H9 (cell line): ENCODE measurements at regions not wholly inside any gene's neighbourhood (a gene's known extent, or its start where the extent isn't known, plus 50 kb on each side); places are given as distances from the start of the nearest gene placed in this dataset.

Source experiments
- DNase-seq: peaks from one replicate; pipeline ENCODE4 v3.0.0-alpha.2; 2017
- H2AFZ ChIP-seq: one replicate; pipeline ENCODE4 v1.6.1; 2013; ENCODE audit warnings: mild to moderate bottlenecking, low read length, control low read depth, moderate library complexity
- H2AK5ac ChIP-seq: 2 replicates; pipeline ENCODE4 v1.6.1; 2013; ENCODE audit warnings: low read length, control low read depth, mixed read lengths; ENCODE audit not compliant: insufficient read length
- H2BK120ac ChIP-seq: one replicate; pipeline ENCODE4 v1.6.1; 2013; ENCODE audit warnings: low read depth, mild to moderate bottlenecking, low read length, control low read depth, inconsistent platforms; ENCODE audit not compliant: poor library complexity, severe bottlenecking
- H2BK12ac ChIP-seq: 2 replicates; pipeline ENCODE4 v1.6.1; 2013; ENCODE audit warnings: low read length, control low read depth, mixed read lengths, low read depth; ENCODE audit not compliant: insufficient read length
- H2BK15ac ChIP-seq: 2 replicates; pipeline ENCODE4 v1.6.1; 2013; ENCODE audit warnings: low read depth, low read length, control low read depth
- H2BK20ac ChIP-seq: one replicate; pipeline ENCODE4 v1.6.1; 2013; ENCODE audit warnings: low read depth, mild to moderate bottlenecking, low read length, control low read depth, inconsistent platforms; ENCODE audit not compliant: poor library complexity, severe bottlenecking
- H2BK5ac ChIP-seq: 2 replicates; pipeline ENCODE4 v1.6.1; 2013; ENCODE audit warnings: low read length, control low read depth, mixed read lengths; ENCODE audit not compliant: insufficient read length
- H3K14ac ChIP-seq: 2 replicates; pipeline ENCODE4 v1.6.1; 2013; ENCODE audit warnings: low read length, control low read depth; ENCODE audit not compliant: insufficient read depth
- H3K18ac ChIP-seq: 2 replicates; pipeline ENCODE4 v1.6.1; 2013; ENCODE audit warnings: low read depth, mild to moderate bottlenecking, mixed read lengths, low read length, control low read depth; ENCODE audit not compliant: insufficient read length
- H3K23ac ChIP-seq: 2 replicates; pipeline ENCODE4 v1.6.1; 2013; ENCODE audit warnings: low read length, control low read depth, mixed read lengths, low read depth; ENCODE audit not compliant: insufficient read length
- H3K23me2 ChIP-seq: 2 replicates; pipeline ENCODE4 v1.6.1; 2013; ENCODE audit warnings: low read depth, mild to moderate bottlenecking, mixed read lengths, low read length, control low read depth; ENCODE audit not compliant: insufficient read length, poor library complexity, severe bottlenecking
- H3K27ac ChIP-seq: 2 replicates; pipeline ENCODE4 v1.5.1; 2013; ENCODE audit warnings: low read length, control low read depth, mixed read lengths, low read depth; ENCODE audit not compliant: insufficient read length
- H3K27me3 ChIP-seq: 2 replicates; pipeline ENCODE4 v1.6.1; 2013; ENCODE audit warnings: low read length, control low read depth, inconsistent platforms; ENCODE audit not compliant: insufficient read depth
- H3K4ac ChIP-seq: 2 replicates; pipeline ENCODE4 v1.6.1; 2013; ENCODE audit warnings: low read depth, mild to moderate bottlenecking, control low read depth, inconsistent platforms, low read length, moderate library complexity
- H3K4me1 ChIP-seq: 2 replicates; pipeline ENCODE4 v1.6.1; 2013; ENCODE audit warnings: low read length, control low read depth, inconsistent platforms; ENCODE audit not compliant: insufficient read depth
- H3K4me2 ChIP-seq: 2 replicates; pipeline ENCODE4 v1.6.1; 2013; ENCODE audit warnings: low read length, control low read depth, mixed read lengths; ENCODE audit not compliant: insufficient read length, insufficient read depth
- H3K56ac ChIP-seq: 2 replicates; pipeline ENCODE4 v1.6.1; 2013; ENCODE audit warnings: low read depth, mild to moderate bottlenecking, mixed read lengths, low read length, control low read depth; ENCODE audit not compliant: insufficient read length
- H3K79me1 ChIP-seq: 2 replicates; pipeline ENCODE4 v1.6.1; 2013; ENCODE audit warnings: low read depth, mild to moderate bottlenecking, moderate library complexity, low read length, control low read depth, inconsistent platforms; ENCODE audit not compliant: insufficient read depth, poor library complexity, severe bottlenecking
- H3K79me2 ChIP-seq: 2 replicates; pipeline ENCODE4 v1.6.1; 2013; ENCODE audit warnings: low read length, control low read depth, inconsistent platforms; ENCODE audit not compliant: insufficient read depth
- H3K9ac ChIP-seq: 2 replicates; pipeline ENCODE4 v1.6.1; 2013; ENCODE audit warnings: low read length, control low read depth, mixed read lengths; ENCODE audit not compliant: insufficient read length; ENCODE audit errors: extremely low read depth
- H3K9me3 ChIP-seq: one replicate; pipeline ENCODE4 v1.6.1; 2013; ENCODE audit warnings: low read depth, low read length, inconsistent platforms; ENCODE audit not compliant: control insufficient read depth
- H3T11ph ChIP-seq: one replicate; pipeline ENCODE4 v1.6.1; 2013; ENCODE audit warnings: mild to moderate bottlenecking, low read length, control low read depth, inconsistent platforms
- H4K20me1 ChIP-seq: one replicate; pipeline ENCODE4 v1.6.1; 2013; ENCODE audit not compliant: control insufficient read depth, insufficient read length, insufficient read depth
- H4K5ac ChIP-seq: 2 replicates; pipeline ENCODE4 v1.6.1; 2013; ENCODE audit warnings: low read depth, mild to moderate bottlenecking, mixed read lengths, low read length, control low read depth; ENCODE audit not compliant: insufficient read length
- H4K8ac ChIP-seq: replicated peaks from 2 replicates; pipeline ENCODE4 v1.6.1; 2013; ENCODE audit warnings: low read length, control low read depth, mixed read lengths, low read depth; ENCODE audit not compliant: insufficient read length
- H4K91ac ChIP-seq: 2 replicates; pipeline ENCODE4 v1.6.1; 2013; ENCODE audit warnings: low read depth, mild to moderate bottlenecking, moderate library complexity, mixed read lengths, low read length, control low read depth; ENCODE audit not compliant: insufficient read length
- H3K27ac Mint-ChIP-seq, 3 experiments: 2 replicates in 2 of 3; 3 replicates in 1 of 3; pipeline ENCODE4 v1.8.0; 2020 to 2021; ENCODE audit warnings: mixed read lengths in 3 of 3, mild to moderate bottlenecking in 1 of 3, moderate library complexity in 1 of 3
- H3K27me3 Mint-ChIP-seq: 2 replicates; pipeline ENCODE4 v1.8.0; 2021; ENCODE audit warnings: low read depth, mild to moderate bottlenecking, moderate library complexity, mixed read lengths
- H3K36me3 Mint-ChIP-seq, 3 experiments: 2 replicates in 2 of 3; 3 replicates in 1 of 3; pipeline ENCODE4 v1.8.0; 2020 to 2021; ENCODE audit warnings: low read depth in 3 of 3, mixed read lengths in 3 of 3; ENCODE audit not compliant: insufficient read depth in 1 of 3
- H3K4me1 Mint-ChIP-seq, 2 experiments: 2 replicates each; pipeline ENCODE4 v1.8.0; 2020; ENCODE audit warnings: mixed read lengths in 2 of 2
- H3K4me3 Mint-ChIP-seq, 2 experiments: 2 replicates in 1 of 2; 3 replicates in 1 of 2; pipeline ENCODE4 v1.8.0; 2020 to 2021; ENCODE audit warnings: mild to moderate bottlenecking in 2 of 2, mixed read lengths in 2 of 2, moderate library complexity in 1 of 2
- H3K9me3 Mint-ChIP-seq, 2 experiments: 2 replicates in 1 of 2; 3 replicates in 1 of 2; pipeline ENCODE4 v1.8.0; 2020; ENCODE audit warnings: mild to moderate bottlenecking in 2 of 2, mixed read lengths in 2 of 2, moderate library complexity in 1 of 2
- CTCF ChIP-seq: fragments of 200-600 bp; sonication (generic); conservative IDR thresholded peaks from 3 replicates; pipeline ENCODE4 v1.8.0; 2021; ENCODE audit warnings: antibody characterized with exemption, mild to moderate bottlenecking
- WGBS: extraction: QIAGEN DNeasy Blood & Tissue Kit; methylation state at CpG from one replicate; pipeline ENCODE4 v1.1.7; 2013; ENCODE audit warnings: missing lambda C conversion rate, low lambda C conversion rate, mixed read lengths; ENCODE audit not compliant: insufficient read length; ENCODE audit errors: extremely low coverage; 5-methylcytosine and 5-hydroxymethylcytosine counted together

GRCh38 chr3:3553236-3553635 is 246.0 kb upstream of the LRRN1 start:
- Histone ChIP-seq H3K27me3 (no peaks in the 10 kb centered on the region), H2AK5ac (no peak overlapping the region), H3K79me2 (no peaks in the 10 kb centered on the region), H2AFZ (no peak overlapping the region), H3K79me1 (no peaks in the 10 kb centered on the region), H3K56ac (no peak overlapping the region), H4K91ac (no peak overlapping the region), H2BK20ac (no peak overlapping the region), H4K20me1 (no peaks in the 10 kb centered on the region), H3K23ac (no peak overlapping the region), H3K18ac (no peak overlapping the region), H2BK12ac (no peak overlapping the region), H4K5ac (no peak overlapping the region), H2BK5ac (no peak overlapping the region), H2BK120ac (no peak overlapping the region), H3K27ac (no peak overlapping the region), H3K4ac (no peak overlapping the region), H4K8ac (no peak overlapping the region), H3K4me1 (no peaks in the 10 kb centered on the region), H3K9ac (no peak overlapping the region), H3T11ph (no peak overlapping the region), H3K23me2 (no peaks in the 10 kb centered on the region), H2BK15ac (no peak overlapping the region), H3K14ac (no peak overlapping the region), H3K4me2 (no peak overlapping the region), H3K9me3 (no peaks in the 10 kb centered on the region)
- Mint-ChIP-seq H3K9me3 (peaks cover 4 to 6% of the 10 kb centered on the region in 2 experiments; a peak in 3 of 5 replicates), H3K27ac (no peak overlapping the region), H3K4me1 (no peaks in the 10 kb centered on the region), H3K4me3 (no peak overlapping the region), H3K36me3 (peaks cover 0 to 5% (median 0%) of the 10 kb centered on the region in 3 experiments; a peak in 1 of 7 replicates), H3K27me3 (peaks cover 6% of the 10 kb centered on the region)
- no peak for TF ChIP-seq CTCF
- no CpG with 5 or more reads among the region's 6 CpGs for WGBS
- DNase-seq = no peak
